ENCODE measurements at regions not wholly inside any gene's neighbourhood (a gene's known extent, or its start where the extent isn't known, plus 50 kb on each side); places are given as distances from the start of the nearest gene placed in this dataset.
A peak's percentile ranks its signal among the peaks of the same experiment; 100 is the strongest.

GRCh38 chr5:160488394-160489325, 67.0 kb downstream of the PTTG1 start:
- peak overlapping the region; percentile 31 to 45 for H3K27ac Mint-ChIP-seq
- H3K9me3 Mint-ChIP-seq = no peaks in the 10 kb centered on the region
- peaks cover 13 to 36% (median 29%) of the 10 kb centered on the region in 3 donors for H3K4me1 Mint-ChIP-seq
- Histone ChIP-seq H3K27ac (ENCODE audit: low read length) (no peak overlapping the region), H3K4me1 (ENCODE audit: control insufficient read depth in 1 of 2, extremely low read depth in 1 of 2, insufficient read depth in 2 of 2, low read length in 2 of 2) (peaks cover 0 to 22% of the 10 kb centered on the region in 2 experiments), H3K4me3 (ENCODE audit: control insufficient read depth in 1 of 2, extremely low read depth in 1 of 2, low read length in 1 of 2) (no peak overlapping the region), H3K36me3 (ENCODE audit: control insufficient read depth in 2 of 2, extremely low read depth in 1 of 2, insufficient read depth in 1 of 2, low read length in 1 of 2) (no peaks in the 10 kb centered on the region), H3K9me3 (no peaks in the 10 kb centered on the region), H3K27me3 (replicated peaks in 1 of 2; ENCODE audit: control insufficient read depth in 2 of 2, extremely low read depth in 1 of 2, insufficient read depth in 2 of 2, low read length in 1 of 2) (no peaks in the 10 kb centered on the region)
- H3K36me3 Mint-ChIP-seq = peaks cover 13% of the 10 kb centered on the region
- H3K4me3 Mint-ChIP-seq = no peak overlapping the region
- DNase-seq (no peak), ATAC-seq (replicated peaks in 1 of 4) (no peak)
- ChIA-PET POLR2A (interaction anchor here in 1 of 2 donors (0.6 kb wide), 1 partner anchor 67 kb away, joined by 3 read pairs; no protein-coding TSS in a partner anchor), CTCF (interaction anchor here in 1 of 2 donors (1.0 to 1.2 kb wide), 3 partner anchors 9 to 50 kb away, joined by 3 read pairs; no protein-coding TSS in a partner anchor)
- 92% methylated on average over 2 of the region's 6 CpGs for WGBS (ENCODE audit: insufficient coverage)
- H3K27me3 Mint-ChIP-seq = no peaks in the 10 kb centered on the region

DNA sequence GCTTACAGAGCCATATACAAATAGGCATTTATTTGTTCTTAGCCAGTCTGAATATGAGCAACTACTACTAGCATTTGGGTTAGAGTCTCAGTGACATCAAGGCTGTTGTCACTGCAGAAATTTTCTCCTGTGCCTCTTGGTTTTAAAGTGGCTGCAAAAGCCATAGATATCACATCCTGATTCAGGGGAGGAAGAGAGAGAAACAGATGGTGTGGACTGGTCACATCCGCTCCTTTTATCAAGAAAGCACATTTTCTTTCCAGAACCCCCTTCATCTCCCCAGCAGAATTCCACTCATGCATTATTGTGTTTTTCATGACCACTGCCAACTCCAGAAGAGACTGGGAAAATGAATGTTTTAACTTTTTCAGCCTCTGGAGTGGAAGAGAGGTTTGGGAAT, 69.8 kb downstream of the PTTG1 start:
- Histone ChIP-seq H3K4me1 (ENCODE audit: control insufficient read depth in 1 of 2, extremely low read depth in 1 of 2, insufficient read depth in 2 of 2, low read length in 2 of 2) (peaks cover 0 to 4% of the 10 kb centered on the region in 2 experiments), H3K27me3 (replicated peaks in 1 of 2; ENCODE audit: control insufficient read depth in 2 of 2, extremely low read depth in 1 of 2, insufficient read depth in 2 of 2, low read length in 1 of 2) (no peaks in the 10 kb centered on the region), H3K9me3 (no peaks in the 10 kb centered on the region), H3K27ac (ENCODE audit: low read length) (no peak overlapping the region), H3K36me3 (ENCODE audit: control insufficient read depth in 2 of 2, extremely low read depth in 1 of 2, insufficient read depth in 1 of 2, low read length in 1 of 2) (no peaks in the 10 kb centered on the region), H3K4me3 (ENCODE audit: control insufficient read depth in 1 of 2, extremely low read depth in 1 of 2, low read length in 1 of 2) (no peak overlapping the region)
- Mint-ChIP-seq H3K9me3 (no peaks in the 10 kb centered on the region), H3K36me3 (peaks cover 7% of the 10 kb centered on the region), H3K27me3 (no peaks in the 10 kb centered on the region), H3K4me1 (peaks cover 8 to 14% (median 9%) of the 10 kb centered on the region in 3 donors), H3K4me3 (no peak overlapping the region), H3K27ac (no peak overlapping the region)
- no peak for ATAC-seq (replicated peaks in 1 of 4)
- no CpG with 5 or more reads among the region's 1 CpG for WGBS (ENCODE audit: insufficient coverage)
- ChIA-PET POLR2A (no interaction called here), CTCF (no interaction called here)
- DNase-seq = no peak

DNA sequence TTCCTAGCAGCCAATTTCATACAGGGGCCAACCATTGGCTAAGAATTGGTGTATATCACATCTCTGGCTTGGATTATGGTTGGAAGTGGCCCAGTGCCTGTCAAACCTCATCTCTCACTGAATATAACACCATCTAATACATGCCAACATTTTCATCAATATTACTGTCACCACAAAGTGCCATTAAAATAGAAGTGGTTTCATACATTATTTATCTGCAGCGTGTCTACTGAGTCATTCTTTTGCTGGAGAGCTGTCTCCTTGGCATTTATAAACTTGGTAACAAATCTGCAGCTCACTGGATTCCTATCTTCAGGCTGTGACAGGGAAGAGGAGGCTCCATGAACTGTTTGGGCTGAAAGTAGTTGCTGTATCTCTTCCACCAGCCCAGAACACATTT, 70.9 kb downstream of the PTTG1 start:
- Histone ChIP-seq H3K27me3 (replicated peaks in 1 of 2; ENCODE audit: control insufficient read depth in 2 of 2, extremely low read depth in 1 of 2, insufficient read depth in 2 of 2, low read length in 1 of 2) (no peaks in the 10 kb centered on the region), H3K4me3 (ENCODE audit: control insufficient read depth in 1 of 2, extremely low read depth in 1 of 2, low read length in 1 of 2) (no peak overlapping the region), H3K4me1 (ENCODE audit: control insufficient read depth in 1 of 2, extremely low read depth in 1 of 2, insufficient read depth in 2 of 2, low read length in 2 of 2) (no peaks in the 10 kb centered on the region), H3K27ac (ENCODE audit: low read length) (no peak overlapping the region), H3K9me3 (no peaks in the 10 kb centered on the region), H3K36me3 (ENCODE audit: control insufficient read depth in 2 of 2, extremely low read depth in 1 of 2, insufficient read depth in 1 of 2, low read length in 1 of 2) (no peaks in the 10 kb centered on the region)
- Mint-ChIP-seq H3K9me3 (no peaks in the 10 kb centered on the region), H3K27me3 (no peaks in the 10 kb centered on the region), H3K36me3 (no peaks in the 10 kb centered on the region), H3K4me3 (no peak overlapping the region), H3K27ac (no peak overlapping the region), H3K4me1 (peaks cover 0 to 4% (median 0%) of the 10 kb centered on the region in 3 donors)
- POLR2A ChIA-PET = no interaction called here
- ATAC-seq (replicated peaks in 1 of 4) = no peak
- CTCF ChIA-PET = interaction anchor here in 1 of 2 donors (1.0 kb wide), 1 partner anchor 9 kb away, joined by 10 read pairs; no protein-coding TSS in a partner anchor
- no peak for DNase-seq
- 83% methylated on average over 1 of the region's 1 CpG for WGBS (ENCODE audit: insufficient coverage)

GRCh38 chr5:160493806-160494338, 72.2 kb downstream of the PTTG1 start:
- H3K27ac Mint-ChIP-seq = no peak overlapping the region
- Histone ChIP-seq H3K36me3 (ENCODE audit: control insufficient read depth in 2 of 2, extremely low read depth in 1 of 2, insufficient read depth in 1 of 2, low read length in 1 of 2) (no peaks in the 10 kb centered on the region), H3K27ac (ENCODE audit: low read length) (no peak overlapping the region), H3K4me1 (ENCODE audit: control insufficient read depth in 1 of 2, extremely low read depth in 1 of 2, insufficient read depth in 2 of 2, low read length in 2 of 2) (no peaks in the 10 kb centered on the region), H3K9me3 (no peaks in the 10 kb centered on the region), H3K27me3 (replicated peaks in 1 of 2; ENCODE audit: control insufficient read depth in 2 of 2, extremely low read depth in 1 of 2, insufficient read depth in 2 of 2, low read length in 1 of 2) (no peaks in the 10 kb centered on the region), H3K4me3 (ENCODE audit: control insufficient read depth in 1 of 2, extremely low read depth in 1 of 2, low read length in 1 of 2) (no peak overlapping the region)
- ATAC-seq (replicated peaks in 1 of 4) (no peak), DNase-seq (no peak)
- H3K27me3 Mint-ChIP-seq = no peaks in the 10 kb centered on the region
- H3K4me1 Mint-ChIP-seq = peaks cover 0 to 2% (median 0%) of the 10 kb centered on the region in 3 donors
- no peaks in the 10 kb centered on the region for H3K36me3 Mint-ChIP-seq
- H3K9me3 Mint-ChIP-seq = no peaks in the 10 kb centered on the region
- H3K4me3 Mint-ChIP-seq = no peak overlapping the region
- WGBS (ENCODE audit: insufficient coverage) = no CpG with 5 or more reads among the region's 2 CpGs
- ChIA-PET CTCF (interaction anchor here in 1 of 2 donors (0.5 kb wide), 1 partner anchor 761 kb away, joined by 4 read pairs; no protein-coding TSS in a partner anchor), POLR2A (no interaction called here)

DNA sequence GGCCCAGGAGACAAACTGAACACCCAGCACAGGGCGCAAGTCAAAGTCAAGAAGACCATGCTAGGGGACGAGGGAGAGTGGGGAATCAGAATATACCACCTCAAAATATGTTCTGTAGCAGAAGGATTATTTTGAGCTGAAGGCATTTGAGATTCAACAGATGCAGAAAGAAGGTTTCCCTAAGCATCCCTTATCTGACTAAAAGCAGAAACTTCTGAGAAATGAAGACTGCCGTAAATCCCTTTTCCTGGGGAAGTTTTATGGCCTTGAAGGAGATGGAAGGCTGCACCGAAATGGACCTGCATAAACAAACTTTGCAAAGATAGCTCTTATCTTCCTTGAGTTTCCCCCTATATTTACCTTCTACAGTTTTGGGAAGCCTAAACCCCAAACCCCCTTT, 72.8 kb downstream of the PTTG1 start:
- ChIA-PET CTCF (interaction anchor here in 1 of 2 donors (0.5 kb wide), 1 partner anchor 762 kb away, joined by 4 read pairs; no protein-coding TSS in a partner anchor), POLR2A (no interaction called here)
- Mint-ChIP-seq H3K9me3 (no peaks in the 10 kb centered on the region), H3K4me3 (no peak overlapping the region), H3K27ac (no peak overlapping the region), H3K36me3 (no peaks in the 10 kb centered on the region), H3K4me1 (peaks cover 0 to 2% (median 0%) of the 10 kb centered on the region in 3 donors), H3K27me3 (no peaks in the 10 kb centered on the region)
- no peaks in the 10 kb centered on the region for H3K27me3 ChIP-seq (replicated peaks in 1 of 2; ENCODE audit: control insufficient read depth in 2 of 2, extremely low read depth in 1 of 2, insufficient read depth in 2 of 2, low read length in 1 of 2)
- H3K4me3 ChIP-seq (ENCODE audit: control insufficient read depth in 1 of 2, extremely low read depth in 1 of 2, low read length in 1 of 2) = no peak overlapping the region
- no peak for DNase-seq
- no peaks in the 10 kb centered on the region for H3K9me3 ChIP-seq
- WGBS (ENCODE audit: insufficient coverage) = no CpG with 5 or more reads among the region's 4 CpGs
- no peak overlapping the region for H3K27ac ChIP-seq (ENCODE audit: low read length)
- no peak for ATAC-seq (replicated peaks in 1 of 4)
- no peaks in the 10 kb centered on the region for H3K4me1 ChIP-seq (ENCODE audit: control insufficient read depth in 1 of 2, extremely low read depth in 1 of 2, insufficient read depth in 2 of 2, low read length in 2 of 2)
- no peaks in the 10 kb centered on the region for H3K36me3 ChIP-seq (ENCODE audit: control insufficient read depth in 2 of 2, extremely low read depth in 1 of 2, insufficient read depth in 1 of 2, low read length in 1 of 2)

GRCh38 chr5:160496334-160496733, 74.7 kb downstream of the PTTG1 start:
- H3K27me3 ChIP-seq (replicated peaks in 1 of 2; ENCODE audit: control insufficient read depth in 2 of 2, extremely low read depth in 1 of 2, insufficient read depth in 2 of 2, low read length in 1 of 2) = no peaks in the 10 kb centered on the region
- POLR2A ChIA-PET = no interaction called here
- Mint-ChIP-seq H3K9me3 (no peaks in the 10 kb centered on the region), H3K36me3 (no peaks in the 10 kb centered on the region), H3K4me1 (no peaks in the 10 kb centered on the region), H3K4me3 (no peak overlapping the region), H3K27ac (no peak overlapping the region), H3K27me3 (no peaks in the 10 kb centered on the region)
- WGBS (ENCODE audit: insufficient coverage) = 58% methylated on average over 4 of the region's 6 CpGs
- H3K4me3 ChIP-seq (ENCODE audit: control insufficient read depth in 1 of 2, extremely low read depth in 1 of 2, low read length in 1 of 2) = no peak overlapping the region
- H3K4me1 ChIP-seq (ENCODE audit: control insufficient read depth in 1 of 2, extremely low read depth in 1 of 2, insufficient read depth in 2 of 2, low read length in 2 of 2) = no peaks in the 10 kb centered on the region
- no peak for ATAC-seq (replicated peaks in 1 of 4)
- no peak for DNase-seq
- CTCF ChIA-PET = no interaction called here
- H3K36me3 ChIP-seq (ENCODE audit: control insufficient read depth in 2 of 2, extremely low read depth in 1 of 2, insufficient read depth in 1 of 2, low read length in 1 of 2) = no peaks in the 10 kb centered on the region
- H3K9me3 ChIP-seq = no peaks in the 10 kb centered on the region
- H3K27ac ChIP-seq (ENCODE audit: low read length) = no peak overlapping the region
